Prostate gland (tissue), 2 donors: ENCODE measurements at regions not wholly inside any gene's neighbourhood (a gene's known extent, or its start where the extent isn't known, plus 50 kb on each side); places are given as distances from the start of the nearest gene placed in this dataset.

Experiments used
- DNase-seq: peaks from one replicate; pipeline ENCODE4 v3.0.0-alpha.2; 2019; ENCODE audit warnings: low spot score
- H3K27ac ChIP-seq, 2 donors: fragments of 200-600 bp; sonication (generic); 2 replicates each; pipeline ENCODE4 v1.5.1; 2017 to 2019
- H3K27me3 ChIP-seq: fragments of 200-600 bp; sonication (generic); replicated peaks from 2 replicates; pipeline ENCODE4 v1.5.1; 2019; ENCODE audit not compliant: insufficient read depth
- H3K36me3 ChIP-seq, 2 donors: fragments of 200-600 bp; sonication (generic); 1 replicate in 1 of 2; 2 replicates in 1 of 2; pipeline versions ENCODE4 v1.5.1 to v1.8.1; 2017 to 2019
- H3K4me1 ChIP-seq: fragments of 200-600 bp; sonication (generic); replicated peaks from 2 replicates; pipeline ENCODE4 v1.5.1; 2019
- H3K4me3 ChIP-seq, 2 donors: fragments of 200-600 bp; sonication (generic); 2 replicates each; pipeline ENCODE4 v1.5.1; 2017 to 2019
- H3K9me3 ChIP-seq: fragments of 200-600 bp; sonication (generic); 2 replicates; pipeline ENCODE4 v1.5.1; 2017
- CTCF ChIP-seq, 4 experiments: fragments of 200-600 bp in 2 of 4; fragments of 450-650 bp in 2 of 4; sonication (generic) in 2 of 4; IDR thresholded peaks; 1 replicate in 3 of 4; 2 replicates in 1 of 4; pipeline ENCODE4 v1.5.1; 2016 to 2019; ENCODE audit warnings: antibody characterized with exemption in 4 of 4, mild to moderate bottlenecking in 2 of 4, moderate library complexity in 2 of 4
- POLR2A ChIP-seq: fragments of 450-650 bp; IDR thresholded peaks from one replicate; pipeline ENCODE4 v1.6.1; 2016; ENCODE audit warnings: antibody characterized with exemption, mild to moderate bottlenecking
- POLR2AphosphoS5 ChIP-seq: sonication (generic); formaldehyde crosslinking; IDR thresholded peaks from one replicate; pipeline ENCODE4 v1.6.1; 2017; ENCODE audit warnings: antibody characterized with exemption
- WGBS: methylation state at CpG from one replicate; pipeline ENCODE4 v1.1.5; 2018; 5-methylcytosine and 5-hydroxymethylcytosine counted together
- intact Hi-C: fragments of 100-400 bp; cut with DNase I; formaldehyde crosslinking; loops from one replicate; pipeline ENCODE4 v1.14.2; 2022

GRCh38 chr21:31491617-31492016 is 147.6 kb upstream of the TIAM1 start:
- Histone ChIP-seq H3K27ac (no peak overlapping the region), H3K4me1 (no peaks in the 10 kb centered on the region), H3K4me3 (no peak overlapping the region), H3K36me3 (no peaks in the 10 kb centered on the region), H3K9me3 (no peaks in the 10 kb centered on the region), H3K27me3 (no peaks in the 10 kb centered on the region)
- no peak for TF ChIP-seq CTCF (IDR thresholded peaks at IDR 0.05)
- no peak for TF ChIP-seq POLR2A
- TF ChIP-seq POLR2AphosphoS5, result no peak
- WGBS, result 62% methylated on average over 3 of the region's 3 CpGs
- DNase-seq, result no peak
- intact Hi-C loops, result no loop called here

- intact Hi-C loops, result no loop called here
- no peaks in the 10 kb centered on the region for H3K27me3 ChIP-seq
- no peak overlapping the region for H3K4me3 ChIP-seq
- no peak overlapping the region for H3K27ac ChIP-seq
- no peaks in the 10 kb centered on the region for H3K4me1 ChIP-seq
- no peaks in the 10 kb centered on the region for H3K9me3 ChIP-seq
- WGBS, result 97% methylated on average over 2 of the region's 2 CpGs
- no peak for TF ChIP-seq POLR2AphosphoS5
- no peak for TF ChIP-seq POLR2A
- TF ChIP-seq CTCF (IDR thresholded peaks at IDR 0.05), result no peak
- no peak for DNase-seq
- no peaks in the 10 kb centered on the region for H3K36me3 ChIP-seq
Observed at GRCh38 chr21:31490443-31490842, 146.4 kb upstream of the TIAM1 start.

- 22% methylated on average over 2 of the region's 2 CpGs for WGBS
- TF ChIP-seq POLR2A (no peak), CTCF (IDR thresholded peaks at IDR 0.05) (no peak), POLR2AphosphoS5 (no peak)
Observed at GRCh38 chr21:31489726-31490125, 145.7 kb upstream of the TIAM1 start.

GRCh38 chr21:31489014-31489413 is 145.0 kb upstream of the TIAM1 start:
- DNase-seq, result no peak
- WGBS, result 79% methylated on average over 6 of the region's 6 CpGs
- intact Hi-C loops, result no loop called here

More at GRCh38 chr21:31489726-31490125, 145.7 kb upstream of the TIAM1 start:
- no peak overlapping the region for H3K27ac ChIP-seq
- H3K36me3 ChIP-seq, result no peaks in the 10 kb centered on the region
- intact Hi-C loops, result no loop called here
- no peak for DNase-seq
- no peaks in the 10 kb centered on the region for H3K4me1 ChIP-seq
- no peak overlapping the region for H3K4me3 ChIP-seq
- H3K27me3 ChIP-seq, result no peaks in the 10 kb centered on the region
- H3K9me3 ChIP-seq, result no peaks in the 10 kb centered on the region

More at GRCh38 chr21:31489014-31489413, 145.0 kb upstream of the TIAM1 start:
- H3K9me3 ChIP-seq, result no peaks in the 10 kb centered on the region
- H3K36me3 ChIP-seq, result no peaks in the 10 kb centered on the region
- no peak overlapping the region for H3K4me3 ChIP-seq
- no peak overlapping the region for H3K27ac ChIP-seq
- TF ChIP-seq POLR2A (no peak), CTCF (IDR thresholded peaks at IDR 0.05) (no peak), POLR2AphosphoS5 (no peak)
- no peaks in the 10 kb centered on the region for H3K4me1 ChIP-seq
- no peaks in the 10 kb centered on the region for H3K27me3 ChIP-seq
